GM19239 (cell line): ENCODE measurements at regions not wholly inside any gene's neighbourhood (a gene's known extent, or its start where the extent isn't known, plus 50 kb on each side); places are given as distances from the start of the nearest gene placed in this dataset.

ENCODE experiments used
- DNase-seq: peaks from one replicate; pipeline ENCODE4 v3.0.0; 2011; ENCODE audit warnings: low spot score; ENCODE audit not compliant: insufficient read length
- FAIRE-seq: peaks from 2 replicates; lab custom pipeline; 2011; peaks lifted over from hg19 to GRCh38; lab: Jason Lieb, UNC

DNA sequence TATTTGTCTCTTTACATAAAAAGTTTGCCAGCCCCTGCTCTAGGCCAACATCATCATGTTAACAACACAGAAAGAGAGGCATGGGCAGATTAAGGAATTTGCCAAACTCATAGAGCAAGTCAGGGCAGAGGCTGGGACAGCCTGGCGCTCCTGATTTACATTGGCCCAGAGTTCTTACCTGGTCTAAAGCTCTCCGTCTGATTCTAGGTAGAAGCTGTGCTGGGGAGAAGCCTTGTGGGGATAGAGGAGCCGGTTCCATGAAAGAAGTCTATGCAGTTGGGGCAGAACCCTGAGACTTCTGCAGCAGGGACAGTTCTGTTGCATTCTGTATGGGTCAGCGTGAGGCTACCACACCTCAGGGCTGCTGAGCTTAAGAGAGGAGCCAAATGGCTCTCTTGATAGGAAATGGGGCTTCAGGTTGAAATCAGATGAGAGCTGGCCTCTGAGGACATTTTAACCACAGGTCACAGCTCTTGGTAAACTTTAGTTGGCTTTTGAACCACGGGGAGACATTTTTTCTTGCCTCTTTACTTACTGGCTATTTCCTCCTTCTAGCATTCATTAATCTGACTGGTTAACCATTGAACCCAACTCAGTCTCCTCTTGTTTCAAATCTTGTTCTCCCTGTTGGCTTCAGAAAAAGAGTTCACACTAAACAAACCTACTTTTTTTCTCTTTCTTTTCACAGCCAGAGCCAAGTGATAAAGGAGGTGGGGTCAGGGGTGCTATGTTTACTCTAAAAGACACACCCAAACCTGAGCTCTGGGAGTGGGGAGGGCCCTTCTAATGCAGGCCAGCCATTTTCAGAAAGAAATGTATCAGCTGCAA, 250.7 kb downstream of the OPA1 start:
- FAIRE-seq: peak; percentile 87

DNA sequence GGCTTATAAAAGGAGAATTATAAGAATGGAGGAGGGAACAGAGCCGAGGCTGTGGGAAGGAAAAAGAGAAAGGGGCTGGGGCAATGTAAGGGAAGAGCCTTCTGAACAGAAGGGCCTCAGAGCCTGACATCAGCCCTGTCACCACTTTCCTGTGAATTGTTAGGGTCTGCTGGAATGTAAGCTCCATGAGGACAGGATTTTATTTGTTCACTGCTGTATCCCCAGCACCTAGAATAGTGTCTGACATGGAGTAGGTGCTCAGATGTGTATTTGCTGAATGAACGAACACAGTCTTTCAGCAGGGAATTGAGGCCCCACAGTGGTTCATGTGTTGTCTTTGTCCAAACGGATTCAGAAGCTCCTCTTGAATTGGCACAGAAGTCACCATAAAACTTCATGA, 251.5 kb downstream of the OPA1 start:
- FAIRE-seq (peak; percentile 26), DNase-seq (no peak)

More for the DNA sequence above, 250.7 kb downstream of the OPA1 start:
- peak; percentile 33 for DNase-seq

DNA sequence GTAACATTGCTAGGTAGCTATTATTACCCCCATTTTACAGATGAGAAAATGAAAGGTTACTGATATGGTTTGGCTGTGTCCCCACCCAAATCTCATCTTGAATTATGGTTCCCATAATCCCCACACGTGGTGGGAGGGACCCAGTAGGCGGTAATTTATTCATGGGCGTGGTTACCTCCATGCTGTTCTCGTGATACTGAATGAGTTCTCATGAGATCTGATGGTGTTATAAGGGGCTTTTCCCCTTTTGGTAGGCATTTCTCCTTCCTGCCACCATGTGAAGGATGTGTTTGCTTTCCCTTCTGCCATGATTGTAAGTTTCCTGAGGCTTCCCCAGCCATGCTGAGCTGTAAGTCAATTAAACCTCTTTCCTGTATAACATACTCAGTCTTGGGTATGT, 252.1 kb downstream of the OPA1 start:
- no peak for DNase-seq
- FAIRE-seq: no peak

DNA sequence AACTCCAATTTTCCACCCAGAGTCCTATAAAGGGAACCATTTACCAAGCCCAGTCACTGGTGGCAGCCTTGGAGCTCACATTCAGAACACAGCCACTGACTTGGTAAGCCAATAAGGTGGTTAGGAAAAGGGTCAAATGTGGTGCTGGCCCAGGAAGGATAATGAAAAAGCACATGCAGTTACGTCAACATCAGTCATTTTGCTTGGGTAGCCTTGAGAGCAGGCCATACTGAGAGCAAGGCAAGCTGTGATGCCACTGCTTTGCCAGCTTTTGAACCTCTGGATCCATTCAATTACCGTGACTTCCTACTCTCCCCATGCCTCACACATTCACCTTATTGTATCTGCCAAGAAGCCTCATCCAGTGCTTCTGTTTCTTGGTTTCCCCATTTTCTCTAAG, 253.6 kb downstream of the OPA1 start:
- no peak for DNase-seq
- no peak for FAIRE-seq

DNA sequence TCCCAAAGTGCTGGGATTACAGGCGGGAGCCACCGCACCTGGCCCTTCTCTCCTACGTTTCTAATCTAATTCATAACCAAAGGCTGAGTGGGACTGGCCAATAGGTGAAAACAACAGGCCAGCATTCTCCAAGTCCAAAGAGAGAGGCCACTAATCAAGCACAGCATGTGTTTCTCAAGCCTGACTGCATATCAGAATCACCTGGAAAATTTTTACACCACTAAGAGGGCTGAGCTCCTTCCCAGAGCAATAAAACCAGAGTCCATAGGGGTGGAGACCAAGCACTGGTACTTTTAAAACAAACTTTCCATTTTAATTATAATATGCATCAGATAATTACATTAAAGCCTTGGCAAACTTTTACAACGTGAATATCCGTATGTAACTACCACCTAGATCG, 254.4 kb downstream of the OPA1 start:
- no peak for DNase-seq
- no peak for FAIRE-seq

DNA sequence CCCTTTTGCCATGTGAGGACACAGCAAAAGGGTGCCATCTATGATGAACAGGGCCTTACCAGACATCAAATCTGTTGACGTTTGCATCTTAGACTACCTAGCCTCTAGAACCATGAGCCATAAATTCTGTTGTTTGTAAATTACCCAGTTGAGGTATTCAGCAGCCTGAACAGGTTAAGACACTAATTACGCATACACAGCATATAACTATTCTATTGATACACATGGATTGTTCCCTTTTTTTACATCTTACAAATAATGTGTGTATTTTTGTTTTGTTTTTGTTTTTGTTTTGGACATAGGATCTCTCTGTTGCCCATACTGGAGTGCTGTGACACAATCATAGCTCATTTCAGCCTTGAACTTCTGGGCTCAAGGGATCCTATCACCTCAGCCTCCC, 255.5 kb downstream of the OPA1 start:
- no peak for FAIRE-seq
- no peak for DNase-seq

DNA sequence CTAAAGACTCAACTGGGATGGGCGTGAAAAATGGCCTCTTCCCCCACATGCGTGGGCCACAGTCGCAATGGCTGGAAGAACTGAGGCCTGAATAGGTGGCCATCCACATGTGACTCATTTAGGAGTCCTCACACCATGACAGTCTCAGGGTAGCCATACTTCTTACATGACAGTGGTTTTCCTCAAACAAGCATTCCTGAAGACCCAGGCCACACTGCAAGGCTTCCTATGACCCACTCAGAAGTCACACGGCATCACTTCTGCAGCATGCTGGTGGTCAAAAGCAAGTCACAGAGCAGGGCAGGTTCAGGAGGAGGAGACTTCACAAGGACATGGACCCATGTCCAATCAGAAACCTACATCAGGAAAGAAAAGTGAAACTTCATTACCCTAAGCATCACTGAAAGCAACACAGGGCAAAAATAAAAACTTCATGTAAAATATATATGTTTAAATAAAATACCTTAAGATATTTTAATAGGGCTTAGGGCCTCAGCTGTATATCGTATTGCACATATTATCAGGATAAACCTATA, 257.1 kb downstream of the OPA1 start:
- FAIRE-seq: no peak

DNA sequence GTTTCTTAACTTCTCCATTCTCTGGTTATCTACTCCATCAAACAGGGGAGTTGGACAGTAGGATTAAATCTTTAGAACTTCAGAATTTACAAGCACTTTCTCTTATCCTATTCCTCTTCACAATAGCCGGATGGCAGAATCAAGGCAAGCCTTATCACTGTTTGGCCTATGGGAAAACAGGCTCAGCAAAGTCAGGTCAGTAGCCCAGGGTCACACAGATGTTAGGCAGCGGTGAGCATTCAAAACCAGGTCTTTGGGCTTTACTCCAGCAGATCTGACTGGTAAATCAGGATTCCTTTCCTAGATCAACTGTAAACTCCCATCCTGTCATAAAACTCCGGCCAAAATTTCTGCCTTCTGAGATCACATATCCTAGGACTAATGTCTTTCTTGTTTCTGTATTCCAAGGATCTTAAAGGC, 258.4 kb downstream of the OPA1 start:
- no peak for FAIRE-seq
- DNase-seq: no peak

More for the DNA sequence above, 257.1 kb downstream of the OPA1 start:
- DNase-seq: no peak

DNA sequence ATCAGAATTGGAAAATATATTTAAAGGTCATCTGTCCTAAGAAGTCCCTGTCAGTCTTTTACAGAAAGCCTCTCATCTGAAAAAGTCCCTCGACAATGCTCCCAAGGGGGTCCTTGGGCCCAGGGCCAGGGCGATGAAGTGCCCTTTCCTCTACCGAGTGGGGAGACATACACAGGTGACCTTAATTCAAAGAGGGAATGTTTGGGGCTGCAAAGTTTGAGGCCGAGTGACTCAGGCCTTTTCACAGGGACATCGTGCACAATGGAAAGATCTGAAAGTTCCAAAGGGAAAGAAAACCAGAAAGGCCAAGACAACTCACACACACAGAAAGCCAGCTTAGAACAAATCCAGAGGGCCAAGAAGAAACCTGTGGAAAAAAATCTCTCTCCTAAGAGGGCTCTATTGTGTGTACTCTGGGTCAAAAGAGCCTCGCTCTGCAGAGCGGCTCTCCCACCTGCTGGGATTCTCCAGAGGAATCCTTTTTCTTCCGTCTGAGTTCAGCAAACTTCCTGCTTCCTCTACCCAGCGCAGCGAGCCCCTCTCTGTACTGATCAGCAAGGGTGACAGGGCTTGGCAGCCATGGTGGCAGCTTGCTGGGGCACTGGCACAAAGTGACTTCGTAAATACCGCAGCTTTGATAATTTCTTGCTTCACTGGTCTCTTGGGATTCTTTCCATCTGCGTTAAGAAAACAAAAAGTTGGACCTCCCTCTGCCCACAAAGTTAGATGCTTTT, 259.1 kb downstream of the OPA1 start:
- no peak for DNase-seq

DNA sequence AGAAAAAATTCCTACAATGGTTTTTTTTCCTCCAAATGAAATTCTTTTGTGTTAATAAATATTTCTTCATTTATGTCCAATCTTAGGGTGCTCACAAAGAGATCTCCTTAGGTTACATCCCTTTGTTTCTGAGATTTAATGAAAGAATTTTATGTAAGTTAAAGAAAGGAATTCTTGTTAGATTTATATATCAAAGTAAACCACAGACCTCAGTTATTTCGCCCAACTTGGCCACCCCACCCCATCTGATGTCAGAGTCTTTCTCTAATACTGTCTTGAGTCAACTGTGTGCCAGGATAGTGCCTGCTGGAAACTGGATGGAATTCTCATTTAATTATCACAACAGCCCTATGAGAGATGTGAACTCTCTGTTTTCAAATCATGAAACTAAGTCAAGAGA, 259.9 kb downstream of the OPA1 start:
- FAIRE-seq: no peak

More for the DNA sequence above, 259.1 kb downstream of the OPA1 start:
- FAIRE-seq: no peak

DNA sequence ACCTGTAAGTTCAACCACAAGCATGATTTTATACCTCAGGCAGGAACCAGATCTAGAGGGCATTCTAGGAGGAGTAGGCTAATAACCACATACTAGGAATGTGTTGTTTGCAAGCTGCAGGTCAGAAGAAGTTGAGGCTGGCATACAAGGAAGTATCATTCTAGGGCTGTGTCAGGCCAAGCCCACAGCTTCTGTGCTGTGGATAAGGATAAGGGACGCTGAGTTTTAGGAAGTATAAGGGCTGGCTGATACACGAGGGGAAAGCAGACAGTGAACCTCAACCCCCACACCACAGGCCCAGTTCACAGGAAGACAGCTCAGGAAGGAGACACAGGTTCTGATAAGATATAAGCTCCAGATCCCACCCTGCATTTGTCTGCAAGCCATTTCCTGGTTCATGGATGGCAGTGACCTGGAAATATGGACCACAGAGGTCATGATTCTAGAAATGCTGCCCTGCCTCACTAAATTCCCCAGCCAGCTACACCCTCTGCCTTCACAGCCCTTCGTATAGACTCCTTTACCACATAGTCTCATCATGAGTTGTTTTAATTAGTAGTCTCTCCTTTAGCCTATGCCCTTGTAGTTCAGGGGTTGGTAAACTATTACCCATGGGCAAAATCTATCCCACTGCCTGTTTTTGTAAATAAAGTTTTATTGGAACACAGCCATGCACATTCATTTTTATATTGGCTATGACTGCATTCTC, 260.7 kb downstream of the OPA1 start:
- DNase-seq (no peak), FAIRE-seq (no peak)

More for the DNA sequence above, 259.9 kb downstream of the OPA1 start:
- DNase-seq: no peak

DNA sequence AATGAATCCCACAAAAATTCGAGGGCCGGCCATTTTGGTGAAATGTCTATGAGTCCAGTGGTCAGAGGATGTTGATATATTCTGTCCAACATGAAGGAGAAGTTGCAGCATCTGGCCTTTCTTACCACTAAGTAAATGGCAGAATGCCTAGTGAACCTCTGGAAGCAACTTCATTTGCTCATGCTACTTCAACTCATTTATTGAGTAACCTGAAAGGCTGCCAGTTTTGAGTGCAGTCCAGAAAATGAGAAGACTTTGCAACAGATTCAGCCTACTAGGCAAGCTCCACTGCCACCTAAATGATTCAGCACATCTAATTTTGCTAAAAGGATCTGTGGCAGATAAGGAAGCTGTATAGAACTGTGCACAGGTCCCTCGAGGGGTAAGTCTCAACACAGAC, 265.0 kb downstream of the OPA1 start:
- FAIRE-seq (no peak), DNase-seq (no peak)

DNA sequence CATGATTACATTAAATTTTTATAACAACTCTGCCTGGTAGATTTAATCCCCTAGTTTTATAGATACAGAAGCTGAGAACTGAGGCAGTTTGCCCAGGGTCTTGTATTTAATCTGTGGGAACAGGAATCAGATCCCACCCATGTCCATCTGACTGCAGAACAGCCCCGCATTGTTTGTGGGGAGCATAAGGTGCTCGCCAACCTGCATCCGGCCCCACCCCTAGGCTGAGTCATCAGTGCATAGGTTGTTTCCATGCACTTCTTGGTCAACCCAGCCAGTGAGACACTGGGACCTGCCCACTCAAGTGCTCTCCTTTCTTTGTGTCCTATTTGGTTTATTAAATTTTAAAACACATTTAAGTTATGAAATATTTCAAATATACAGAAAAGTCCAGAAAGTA, 266.2 kb downstream of the OPA1 start:
- DNase-seq (no peak), FAIRE-seq (no peak)

DNA sequence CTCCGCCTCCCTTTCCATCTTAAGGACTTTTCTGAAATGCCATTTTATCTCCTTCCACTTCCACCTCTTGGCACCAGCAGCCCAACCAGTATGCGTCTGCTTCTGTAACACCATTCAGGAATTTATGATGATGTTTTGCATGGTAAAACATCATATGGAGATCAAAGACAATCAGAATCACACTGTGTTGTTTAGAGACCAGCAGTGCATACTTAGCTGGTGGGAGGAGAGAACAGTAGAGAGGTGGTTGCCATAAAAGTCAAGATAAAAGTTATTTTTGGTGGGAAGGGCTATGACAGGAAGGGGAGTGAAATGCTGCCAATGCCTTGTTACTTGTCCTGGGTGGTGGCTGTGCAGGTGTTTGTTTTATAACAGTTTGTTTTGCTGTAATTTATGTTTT, 268.0 kb downstream of the OPA1 start:
- no peak for DNase-seq
- FAIRE-seq: no peak

DNA sequence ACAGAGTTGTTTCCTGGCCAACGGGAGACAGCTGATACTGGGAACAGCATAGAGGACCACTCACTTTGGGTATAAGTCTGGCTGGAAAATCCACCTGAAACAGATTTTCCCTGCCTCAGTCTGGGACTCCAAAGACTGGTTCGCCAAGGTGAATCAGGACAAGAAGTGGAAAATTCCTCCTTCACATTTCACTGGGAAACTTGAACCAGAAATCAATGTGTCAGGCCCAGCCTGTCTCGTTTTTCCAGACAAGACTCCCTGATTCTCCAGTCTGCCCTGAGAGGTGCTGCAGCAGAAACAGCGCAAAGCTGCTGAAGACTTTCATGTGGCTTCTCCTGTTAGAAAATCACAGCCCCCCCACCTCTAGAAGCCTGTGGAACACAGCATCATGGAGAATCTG, 269.8 kb downstream of the OPA1 start:
- no peak for FAIRE-seq

DNA sequence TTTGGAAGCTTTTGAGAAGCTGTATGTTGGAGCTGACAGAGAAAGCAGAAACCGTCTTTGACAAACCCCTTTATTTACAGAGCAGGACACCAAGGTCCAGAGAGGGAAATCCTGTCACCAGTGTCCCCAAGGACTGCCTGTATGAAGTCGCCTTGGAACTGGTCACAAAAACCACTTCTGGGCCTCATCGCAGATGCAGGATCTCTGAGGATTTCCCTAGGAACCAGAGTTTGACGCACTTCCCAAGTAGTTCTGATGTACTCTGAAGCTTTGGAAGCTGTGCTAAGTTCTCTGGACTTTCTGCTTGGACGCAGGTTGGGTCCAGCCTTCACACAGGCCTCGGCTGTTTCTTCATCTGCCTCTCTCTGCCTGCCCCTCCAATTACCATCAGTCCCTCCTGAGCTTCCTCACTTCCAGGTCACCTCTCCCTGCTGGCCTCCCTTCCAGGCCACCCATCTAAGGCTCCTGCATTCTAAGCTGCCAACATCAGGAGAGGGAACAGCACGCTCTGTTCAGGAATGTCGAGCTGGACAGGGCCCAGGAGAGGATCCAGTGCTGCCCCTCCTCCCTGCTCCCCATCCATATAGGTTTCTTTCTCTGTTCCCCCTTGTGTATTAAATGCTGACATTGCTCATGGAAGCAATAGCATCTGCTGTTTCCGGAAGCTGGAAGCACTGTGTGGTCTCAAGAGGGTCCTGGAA, 270.8 kb downstream of the OPA1 start:
- DNase-seq: no peak
- FAIRE-seq: no peak

More for the DNA sequence above, 269.8 kb downstream of the OPA1 start:
- no peak for DNase-seq

DNA sequence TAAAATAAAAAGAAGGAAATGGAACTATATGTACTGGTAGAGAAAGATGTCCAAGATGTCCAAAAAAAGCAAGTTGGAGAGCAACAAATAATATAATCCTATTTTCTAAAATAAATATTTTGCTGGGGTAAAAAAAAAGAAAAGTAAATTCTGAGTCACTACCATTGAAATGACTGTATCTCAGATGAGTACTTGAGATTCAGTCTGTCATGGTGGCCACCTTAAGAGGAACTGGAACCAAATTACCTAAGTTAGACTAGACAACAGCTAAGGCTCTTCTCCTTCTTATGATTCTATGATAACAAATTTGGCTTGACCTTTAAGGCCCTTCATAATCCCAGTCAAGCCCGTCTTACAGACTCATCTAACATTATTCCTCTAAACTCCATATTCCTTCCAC, 270.6 kb upstream of the HES1 start:
- no peak for DNase-seq
- FAIRE-seq: no peak

DNA sequence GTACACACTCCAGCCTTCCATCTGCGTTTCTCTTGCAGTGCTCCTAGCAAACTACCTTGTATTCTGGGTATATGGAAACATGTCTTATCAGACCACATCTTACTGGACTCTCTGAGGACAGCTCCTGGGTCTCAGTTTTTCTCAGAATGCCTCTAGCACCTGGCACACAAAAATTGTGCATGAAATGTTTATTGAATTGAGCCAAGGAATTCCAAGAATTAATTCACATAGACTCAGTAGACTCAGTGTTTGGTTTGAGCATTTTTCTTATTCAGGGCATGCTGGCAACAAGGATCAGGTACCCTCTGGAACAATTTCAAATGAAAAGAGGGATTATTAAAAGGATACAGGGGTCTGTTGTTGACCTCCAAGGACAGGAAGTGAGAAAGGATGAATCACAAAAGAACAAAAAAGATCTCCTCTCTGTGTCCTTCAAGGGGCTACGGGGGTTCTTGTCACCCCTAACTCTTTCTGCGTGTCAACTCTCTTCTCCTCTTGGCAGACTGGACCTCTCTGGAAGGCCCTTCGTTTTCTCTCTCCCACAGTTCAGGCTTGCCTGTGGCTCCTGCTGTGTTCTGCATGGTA, 270.0 kb upstream of the HES1 start:
- FAIRE-seq (no peak), DNase-seq (no peak)

DNA sequence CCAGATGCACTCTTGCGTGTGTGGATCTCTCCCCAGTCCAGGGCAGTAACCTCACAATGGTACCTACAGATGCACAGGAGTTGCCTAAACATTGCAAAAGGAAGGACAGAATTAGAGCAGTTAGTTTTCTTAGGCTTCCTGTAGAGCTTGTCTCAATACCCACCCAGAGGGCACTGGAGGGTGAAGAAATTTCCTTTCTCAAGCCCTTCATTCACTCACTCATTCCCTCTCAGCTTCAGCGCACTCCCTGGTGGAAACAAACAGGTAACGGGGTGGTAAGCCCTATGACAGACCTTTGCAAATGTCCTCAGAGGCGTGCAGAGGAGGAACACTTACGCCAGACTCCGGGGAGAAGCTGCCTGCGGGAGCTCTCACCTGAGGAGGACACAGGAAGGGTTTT, 267.4 kb upstream of the HES1 start:
- no peak for DNase-seq
- FAIRE-seq: peak; percentile 70
